ENCODE measurements at regions not wholly inside any gene's neighbourhood (a gene's known extent, or its start where the extent isn't known, plus 50 kb on each side); places are given as distances from the start of the nearest gene placed in this dataset.

DNA sequence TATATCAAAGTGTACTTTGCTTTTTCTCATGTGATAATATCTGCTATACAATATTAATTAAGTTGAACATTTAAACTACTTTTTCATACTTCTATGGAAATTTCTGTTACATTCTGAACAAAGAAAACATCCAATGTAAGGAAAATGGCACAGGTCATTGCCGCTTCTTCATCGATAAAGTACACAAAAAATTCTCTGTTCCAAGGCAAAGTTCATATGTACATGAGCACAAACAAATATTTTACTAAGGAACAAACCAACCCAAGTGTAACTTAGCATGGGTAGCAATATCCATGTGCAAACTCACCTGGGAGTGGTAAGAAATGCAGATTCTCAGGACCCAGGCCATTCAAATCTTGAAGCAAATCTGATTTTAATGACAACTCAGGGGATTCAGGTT lies 139.8 kb downstream of the TMEM161B start:
- in situ Hi-C loops (cut with MboI) (no loop called here), intact Hi-C loops (cut with micrococcal nuclease) (no loop called here)
- no peaks in the 10 kb centered on the region for H3K9me1 ChIP-seq (ENCODE audit: control insufficient read depth, insufficient read depth, low read length)
- no peaks in the 10 kb centered on the region for H3K4me1 ChIP-seq (replicated peaks in 1 of 2; ENCODE audit: control insufficient read depth in 2 of 2, insufficient read depth in 2 of 2, low read length in 2 of 2)
- no peaks in the 10 kb centered on the region for H4K20me1 ChIP-seq (replicated peaks; ENCODE audit: control insufficient read depth, insufficient read depth, low read length)
- BruUV-seq (replicated peaks) = no TSS peak
- TF ChIP-seq PCBP2 (IDR thresholded peaks at IDR 0.05; ENCODE audit: low read depth, low read length, poor library complexity, severe bottlenecking) (no peak), STAT5A (IDR thresholded peaks at IDR 0.05; ENCODE audit: borderline replicate concordance, low read length) (no peak), SMAD4 (CRISPR knock-in tag; conservative IDR thresholded peaks at IDR 0.05) (no peak), TCFL5 (CRISPR knock-in tag; conservative IDR thresholded peaks at IDR 0.05) (no peak), MEF2A (IDR thresholded peaks at IDR 0.05; ENCODE audit: control insufficient read depth, low read depth, low read length) (no peak), BRF1 (IDR thresholded peaks at IDR 0.05; ENCODE audit: borderline replicate concordance, extremely low read depth, insufficient read length) (no peak), NCOR1 (IDR thresholded peaks at IDR 0.05) (no peak)
- 0% methylated on average over 2 of the region's 2 CpGs for WGBS (ENCODE audit: insufficient coverage, low coverage, missing lambda C conversion rate)
- no peaks in the 10 kb centered on the region for H3K27me3 ChIP-seq (ENCODE audit: control insufficient read depth in 2 of 2, insufficient read depth in 2 of 2, low read length in 2 of 2)
- H3K79me2 ChIP-seq (ENCODE audit: control insufficient read depth, insufficient read depth, low read length) = no peaks in the 10 kb centered on the region
- no peak overlapping the region for H3K4me2 ChIP-seq (ENCODE audit: insufficient read depth, low read length)
- ChIA-PET CTCF (ENCODE audit: low intra/inter-chr PET ratio) (no interaction called here), POLR2A (no interaction called here)
- no peaks in the 10 kb centered on the region for H3K9me3 ChIP-seq (replicated peaks; ENCODE audit: control insufficient read depth, insufficient read depth, low read depth, low read length)
- no peak for ATAC-seq
- no peak overlapping the region for H2AFZ ChIP-seq (ENCODE audit: low read depth, low read length)
- FAIRE-seq = no peak
- H3K36me3 ChIP-seq (ENCODE audit: control insufficient read depth, insufficient read depth, low read length) = no peaks in the 10 kb centered on the region
- H3K4me3 ChIP-seq = no peak overlapping the region
- no peak overlapping the region for H3K9ac ChIP-seq (ENCODE audit: insufficient read depth in 1 of 2, low read depth in 2 of 2, low read length in 2 of 2)
- H3K27ac ChIP-seq (ENCODE audit: extremely low read depth, low read depth, low read length) = no peak overlapping the region
- DNase-seq (ENCODE audit: extremely low read depth in 1 of 4, low spot score in 3 of 4) = no peak

DNA sequence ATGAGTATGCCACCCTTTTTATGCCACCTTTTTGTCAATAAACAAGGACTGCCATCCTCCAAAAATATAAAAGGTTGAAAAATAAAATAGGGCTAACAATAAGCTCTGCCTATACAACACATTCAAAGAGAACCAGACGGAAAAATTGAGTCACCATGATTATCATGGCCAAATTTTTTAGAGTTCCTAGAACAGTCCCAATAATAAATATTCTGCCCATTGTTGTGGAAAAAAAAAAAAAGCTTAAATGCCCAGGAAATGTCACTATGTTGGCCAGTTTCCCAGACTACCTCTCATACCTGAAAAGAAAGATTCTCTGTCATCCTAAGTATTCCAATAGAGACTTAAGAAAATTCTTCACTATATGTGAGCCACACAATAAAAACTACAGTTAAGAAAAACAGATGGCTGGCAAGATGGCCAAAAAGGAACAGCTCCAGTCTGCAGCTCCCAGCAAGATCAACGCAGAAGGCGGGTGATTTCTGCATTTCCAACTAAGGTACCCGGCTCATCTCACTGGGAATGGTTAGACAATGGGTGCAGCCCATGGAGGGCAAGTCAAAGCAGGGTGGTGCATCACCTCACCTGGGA lies 149.0 kb downstream of the TMEM161B start:
- POLR2A ChIA-PET = no interaction called here
- Histone ChIP-seq H3K4me1 (replicated peaks in 1 of 2; ENCODE audit: control insufficient read depth in 2 of 2, insufficient read depth in 2 of 2, low read length in 2 of 2) (no peaks in the 10 kb centered on the region), H3K36me3 (ENCODE audit: control insufficient read depth, insufficient read depth, low read length) (no peaks in the 10 kb centered on the region), H3K27me3 (ENCODE audit: control insufficient read depth in 2 of 2, insufficient read depth in 2 of 2, low read length in 2 of 2) (no peaks in the 10 kb centered on the region), H4K20me1 (replicated peaks; ENCODE audit: control insufficient read depth, insufficient read depth, low read length) (no peaks in the 10 kb centered on the region), H3K27ac (ENCODE audit: extremely low read depth, low read depth, low read length) (no peak overlapping the region), H3K4me2 (ENCODE audit: insufficient read depth, low read length) (no peak overlapping the region), H3K9me1 (ENCODE audit: control insufficient read depth, insufficient read depth, low read length) (no peaks in the 10 kb centered on the region), H2AFZ (ENCODE audit: low read depth, low read length) (no peak overlapping the region), H3K9ac (ENCODE audit: insufficient read depth in 1 of 2, low read depth in 2 of 2, low read length in 2 of 2) (no peak overlapping the region), H3K4me3 (no peak overlapping the region), H3K9me3 (replicated peaks; ENCODE audit: control insufficient read depth, insufficient read depth, low read depth, low read length) (no peaks in the 10 kb centered on the region), H3K79me2 (ENCODE audit: control insufficient read depth, insufficient read depth, low read length) (no peaks in the 10 kb centered on the region)
- in situ Hi-C loops (cut with MboI) = no loop called here
- no peak for ATAC-seq
- DNase-seq (ENCODE audit: extremely low read depth in 1 of 4, low spot score in 3 of 4) = no peak
- WGBS (ENCODE audit: insufficient coverage, low coverage, missing lambda C conversion rate) = 0% methylated on average over 4 of the region's 4 CpGs
- intact Hi-C loops (cut with micrococcal nuclease) = no loop called here
- CTCF ChIA-PET (ENCODE audit: low intra/inter-chr PET ratio) = no interaction called here
- no TSS peak for BruUV-seq (replicated peaks)
- FAIRE-seq = no peak
- TF ChIP-seq ZNF707 (CRISPR knock-in tag; conservative IDR thresholded peaks at IDR 0.05) = no peak
- TF ChIP-seq ZNF134 (CRISPR knock-in tag; conservative IDR thresholded peaks at IDR 0.05) = no peak
- TF ChIP-seq ZKSCAN3 (CRISPR knock-in tag; IDR thresholded peaks at IDR 0.05) = no peak
- no peak for TF ChIP-seq THRA (IDR thresholded peaks at IDR 0.05)
- TF ChIP-seq, protein P1, sequence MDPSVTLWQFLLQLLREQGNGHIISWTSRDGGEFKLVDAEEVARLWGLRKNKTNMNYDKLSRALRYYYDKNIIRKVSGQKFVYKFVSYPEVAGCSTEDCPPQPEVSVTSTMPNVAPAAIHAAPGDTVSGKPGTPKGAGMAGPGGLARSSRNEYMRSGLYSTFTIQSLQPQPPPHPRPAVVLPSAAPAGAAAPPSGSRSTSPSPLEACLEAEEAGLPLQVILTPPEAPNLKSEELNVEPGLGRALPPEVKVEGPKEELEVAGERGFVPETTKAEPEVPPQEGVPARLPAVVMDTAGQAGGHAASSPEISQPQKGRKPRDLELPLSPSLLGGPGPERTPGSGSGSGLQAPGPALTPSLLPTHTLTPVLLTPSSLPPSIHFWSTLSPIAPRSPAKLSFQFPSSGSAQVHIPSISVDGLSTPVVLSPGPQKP (CRISPR knock-in tag; IDR thresholded peaks at IDR 0.05) = no peak
- TF ChIP-seq TOE1 (IDR thresholded peaks at IDR 0.05; ENCODE audit: borderline replicate concordance) = no peak
- TF ChIP-seq TOE1 (CRISPR knock-in tag; IDR thresholded peaks at IDR 0.05; ENCODE audit: borderline replicate concordance, low read depth) = no peak

All from K562 (cell line).